Caco-2 (cell line): ENCODE measurements at regions not wholly inside any gene's neighbourhood (a gene's known extent, or its start where the extent isn't known, plus 50 kb on each side); places are given as distances from the start of the nearest gene placed in this dataset.
A peak's percentile ranks its signal among the peaks of the same experiment; 100 is the strongest.

ENCODE experiments used
- BruUV-seq: library from RNA; stranded (reverse); fragments of 400-500 nt; replicated peaks from 2 replicates; lab custom pipeline; 2021; lab: Mats Ljungman, UMichigan
- CTCF ChIA-PET: fragments of 300-600 bp; sonication (Branson Sonifier 250); formaldehyde crosslinking; loops from one replicate; lab custom pipeline; 2022; ENCODE audit warnings: antibody characterized with exemption; lab: Charles Lee
- POLR2A ChIA-PET: fragments of 300-600 bp; sonication (Branson Sonifier 250); formaldehyde crosslinking; loops from one replicate; lab custom pipeline; 2022; ENCODE audit warnings: antibody characterized with exemption; lab: Charles Lee
- DNase-seq, 2 experiments: peaks; one replicate each; pipeline versions ENCODE4 v3.0.0 to v3.0.0-alpha.2; 2020 to 2022
- H3K27me3 ChIP-seq: replicated peaks from 2 replicates; pipeline ENCODE4 v1.6.0; 2011; ENCODE audit warnings: low read length; ENCODE audit not compliant: control insufficient read depth, insufficient read depth
- H3K36me3 ChIP-seq: 2 replicates; pipeline ENCODE4 v1.5.1; 2011; ENCODE audit warnings: low read length; ENCODE audit not compliant: control insufficient read depth, insufficient read depth
- H3K4me1 ChIP-seq: fragments of 250-450 bp; sonication (Bioruptor Pico); 2 replicates; pipeline ENCODE4 v1.5.1; 2020; ENCODE audit warnings: mild to moderate bottlenecking
- H3K4me3 ChIP-seq: 2 replicates; pipeline ENCODE4 v1.5.1; 2011; ENCODE audit warnings: low read depth, mild to moderate bottlenecking, control low read depth, low read length
- H3K9me3 ChIP-seq: fragments of 250-450 bp; sonication (Bioruptor Pico); 2 replicates; pipeline ENCODE4 v1.5.1; 2020; ENCODE audit warnings: mild to moderate bottlenecking, moderate library complexity
- H3K27ac Mint-ChIP-seq: one replicate; pipeline ENCODE4 v1.8.0; 2022; ENCODE audit warnings: mixed read lengths; ENCODE audit not compliant: unreplicated experiment
- H3K27me3 Mint-ChIP-seq: one replicate; pipeline ENCODE4 v1.8.0; 2022; ENCODE audit warnings: mixed read lengths; ENCODE audit not compliant: insufficient read depth, unreplicated experiment
- H3K36me3 Mint-ChIP-seq: one replicate; pipeline ENCODE4 v1.8.0; 2022; ENCODE audit warnings: mild to moderate bottlenecking, mixed read lengths; ENCODE audit not compliant: insufficient read depth, unreplicated experiment
- H3K4me1 Mint-ChIP-seq: one replicate; pipeline ENCODE4 v1.8.0; 2022; ENCODE audit warnings: low read depth, mixed read lengths; ENCODE audit not compliant: unreplicated experiment
- H3K4me3 Mint-ChIP-seq: one replicate; pipeline ENCODE4 v1.8.0; 2022; ENCODE audit warnings: mild to moderate bottlenecking, moderate library complexity, mixed read lengths; ENCODE audit not compliant: unreplicated experiment
- H3K9me3 Mint-ChIP-seq: one replicate; pipeline ENCODE4 v1.8.0; 2022; ENCODE audit warnings: mixed read lengths; ENCODE audit not compliant: unreplicated experiment
- intact Hi-C: fragments of 100-400 bp; cut with micrococcal nuclease; formaldehyde crosslinking; loops from one replicate; pipeline ENCODE4 v1.10.0; 2022; ENCODE audit not compliant: unreplicated experiment
- TF ChIP-seq, protein P1 (sequence below), 2 experiments: fragments of 200-600 bp in 1 of 2; IDR thresholded peaks; 1 replicate in 1 of 2; 2 replicates in 1 of 2; pipeline versions ENCODE4 v1.5.1 to v1.8.0; 2011 to 2022; ENCODE audit warnings: antibody characterized with exemption in 1 of 2, control low read depth in 1 of 2, inconsistent platforms in 1 of 2, low read depth in 1 of 2, low read length in 1 of 2, mild to moderate bottlenecking in 1 of 2, moderate library complexity in 1 of 2; ENCODE audit not compliant: insufficient read depth in 1 of 2, severe bottlenecking in 1 of 2, unreplicated experiment in 1 of 2

DNA sequence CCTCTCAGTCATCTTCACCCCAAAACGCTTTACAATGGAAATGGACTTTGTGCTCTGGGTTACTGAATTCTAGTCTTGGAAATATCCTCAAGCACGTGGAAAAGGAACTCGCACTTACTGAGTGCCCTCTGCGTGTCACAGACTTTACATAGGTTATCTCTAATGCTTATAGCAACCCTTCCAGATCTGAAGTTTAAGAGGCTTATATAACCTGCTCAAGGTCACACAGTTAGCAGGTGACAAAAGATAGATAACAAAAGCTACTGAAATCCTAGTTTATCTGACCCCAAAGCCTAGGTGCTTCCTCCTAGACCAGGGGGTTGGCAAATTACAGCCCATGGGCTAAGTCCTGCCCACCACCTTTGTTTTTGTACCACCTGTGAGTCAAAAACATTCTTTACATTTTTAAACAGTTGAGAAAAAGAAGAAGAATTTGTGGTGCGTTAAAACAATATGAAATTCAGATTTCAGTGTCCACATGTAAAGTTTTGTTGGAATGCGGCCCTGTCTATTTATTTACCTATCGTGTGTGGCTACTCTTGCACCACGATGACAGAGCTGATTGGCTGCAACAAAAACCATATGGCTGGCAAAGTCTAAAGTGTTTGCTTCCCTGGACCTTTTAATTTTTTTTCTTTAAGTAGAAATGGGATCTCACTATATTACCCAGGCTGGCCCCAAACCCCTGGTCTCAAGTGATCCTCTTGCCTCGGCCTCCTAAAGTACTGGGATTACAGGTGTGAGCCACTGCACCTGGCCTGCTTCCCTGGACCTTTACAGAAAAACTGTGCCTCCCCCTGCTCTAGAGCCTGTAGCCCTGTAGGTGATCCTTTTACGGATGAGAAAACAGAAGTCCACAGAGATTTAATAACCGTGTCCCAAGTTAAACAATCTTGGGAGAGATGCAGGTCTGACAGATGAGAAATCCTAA is 110.2 kb upstream of the RREB1 start:
- TF ChIP-seq, protein P1, sequence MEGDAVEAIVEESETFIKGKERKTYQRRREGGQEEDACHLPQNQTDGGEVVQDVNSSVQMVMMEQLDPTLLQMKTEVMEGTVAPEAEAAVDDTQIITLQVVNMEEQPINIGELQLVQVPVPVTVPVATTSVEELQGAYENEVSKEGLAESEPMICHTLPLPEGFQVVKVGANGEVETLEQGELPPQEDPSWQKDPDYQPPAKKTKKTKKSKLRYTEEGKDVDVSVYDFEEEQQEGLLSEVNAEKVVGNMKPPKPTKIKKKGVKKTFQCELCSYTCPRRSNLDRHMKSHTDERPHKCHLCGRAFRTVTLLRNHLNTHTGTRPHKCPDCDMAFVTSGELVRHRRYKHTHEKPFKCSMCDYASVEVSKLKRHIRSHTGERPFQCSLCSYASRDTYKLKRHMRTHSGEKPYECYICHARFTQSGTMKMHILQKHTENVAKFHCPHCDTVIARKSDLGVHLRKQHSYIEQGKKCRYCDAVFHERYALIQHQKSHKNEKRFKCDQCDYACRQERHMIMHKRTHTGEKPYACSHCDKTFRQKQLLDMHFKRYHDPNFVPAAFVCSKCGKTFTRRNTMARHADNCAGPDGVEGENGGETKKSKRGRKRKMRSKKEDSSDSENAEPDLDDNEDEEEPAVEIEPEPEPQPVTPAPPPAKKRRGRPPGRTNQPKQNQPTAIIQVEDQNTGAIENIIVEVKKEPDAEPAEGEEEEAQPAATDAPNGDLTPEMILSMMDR (IDR thresholded peaks at IDR 0.05; ENCODE audit: insufficient read depth in 1 of 2, low read depth in 1 of 2, low read length in 1 of 2, severe bottlenecking in 1 of 2, unreplicated experiment in 1 of 2): no peak
- CTCF ChIA-PET: interaction anchor here (0.6 kb wide), 1 partner anchor 32 kb away, joined by 3 read pairs; no protein-coding TSS in a partner anchor
- POLR2A ChIA-PET: no interaction called here

DNA sequence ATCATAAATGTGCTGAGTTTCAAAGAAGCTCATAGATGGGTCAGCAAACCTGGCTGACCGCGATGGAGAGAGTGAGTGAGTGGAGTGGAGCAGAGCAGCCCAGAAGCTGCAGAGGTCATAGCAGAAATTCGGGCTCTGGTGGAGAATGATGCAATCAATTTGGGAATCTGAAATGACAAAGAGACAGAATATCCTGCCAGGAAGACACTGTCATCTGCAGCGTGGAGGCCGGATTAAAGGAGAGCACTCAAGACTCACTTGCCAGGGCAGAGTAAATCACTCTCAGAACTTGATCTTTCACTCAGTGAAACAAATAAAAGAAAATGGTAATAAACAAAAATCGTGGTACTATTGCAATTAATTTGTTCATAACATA is 109.6 kb upstream of the RREB1 start:
- Histone ChIP-seq H3K4me3 (no peak overlapping the region), H3K36me3 (no peaks in the 10 kb centered on the region), H3K27me3 (no peaks in the 10 kb centered on the region), H3K9me3 (no peaks in the 10 kb centered on the region), H3K4me1 (peaks cover 13% of the 10 kb centered on the region)
- TF ChIP-seq, protein P1 (IDR thresholded peaks at IDR 0.05; ENCODE audit: insufficient read depth in 1 of 2, low read depth in 1 of 2, low read length in 1 of 2, severe bottlenecking in 1 of 2, unreplicated experiment in 1 of 2): no peak
- Mint-ChIP-seq H3K4me3 (no peak overlapping the region), H3K4me1 (no peaks in the 10 kb centered on the region), H3K36me3 (no peaks in the 10 kb centered on the region), H3K27ac (no peak overlapping the region), H3K27me3 (no peaks in the 10 kb centered on the region), H3K9me3 (no peaks in the 10 kb centered on the region)
- intact Hi-C loops: no loop called here
- ChIA-PET POLR2A (no interaction called here), CTCF (no interaction called here)
- no peak for DNase-seq
- no TSS peak for BruUV-seq

More for the DNA sequence above, 110.2 kb upstream of the RREB1 start:
- no peak overlapping the region for H3K4me3 Mint-ChIP-seq
- no peaks in the 10 kb centered on the region for H3K4me1 Mint-ChIP-seq
- Histone ChIP-seq H3K4me1 (peaks cover 13% of the 10 kb centered on the region), H3K36me3 (no peaks in the 10 kb centered on the region), H3K9me3 (no peaks in the 10 kb centered on the region), H3K27me3 (no peaks in the 10 kb centered on the region), H3K4me3 (no peak overlapping the region)
- no peaks in the 10 kb centered on the region for H3K36me3 Mint-ChIP-seq
- DNase-seq: peak in 1 of 2 experiments; percentile 9
- H3K27me3 Mint-ChIP-seq: no peaks in the 10 kb centered on the region
- no peaks in the 10 kb centered on the region for H3K9me3 Mint-ChIP-seq
- no peak overlapping the region for H3K27ac Mint-ChIP-seq
- intact Hi-C loops: no loop called here
- no TSS peak for BruUV-seq

DNA sequence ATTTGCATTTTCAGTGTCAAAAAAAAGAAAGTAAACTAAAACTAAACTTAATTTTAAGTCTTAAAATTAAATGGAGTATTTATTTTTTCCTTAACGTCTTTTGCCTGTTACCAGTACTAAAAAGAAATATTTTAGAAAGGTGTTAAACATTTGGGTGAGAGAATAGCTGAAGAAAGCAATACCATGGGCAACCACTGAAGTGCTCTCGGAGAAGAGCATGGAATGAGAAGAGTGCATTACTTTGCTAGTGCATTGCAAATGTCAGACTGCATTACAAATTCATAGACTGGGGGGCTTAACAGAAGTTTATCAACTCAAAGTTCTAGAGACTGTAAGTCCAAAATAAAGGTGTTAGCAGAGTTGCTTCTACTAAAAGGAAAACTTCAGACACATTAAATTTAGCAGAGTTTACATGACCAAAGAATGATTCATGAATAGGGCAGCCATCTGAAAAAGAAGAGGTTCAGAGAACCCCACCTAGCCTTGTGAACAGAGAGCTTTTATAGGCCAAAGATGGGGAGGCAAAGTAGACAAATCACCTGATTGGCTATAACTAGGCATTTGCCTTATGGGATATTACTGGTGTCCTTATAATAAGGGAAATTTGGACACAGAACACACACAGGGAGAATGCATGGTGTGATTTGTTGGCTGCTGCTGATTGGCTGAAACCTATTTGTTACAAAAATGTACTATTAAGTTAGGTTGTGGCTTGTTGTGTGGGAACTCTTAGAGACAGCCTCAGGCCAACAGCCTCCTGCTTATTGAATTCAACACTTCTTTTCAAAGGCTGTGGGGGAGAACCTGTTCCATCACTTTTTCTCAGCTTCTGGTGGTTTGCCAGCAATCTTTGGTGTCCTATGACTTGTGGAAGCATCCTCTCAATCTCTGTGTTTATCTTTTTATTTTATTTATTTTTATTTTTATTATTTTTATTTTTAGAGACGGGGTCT is 106.7 kb upstream of the RREB1 start:
- Mint-ChIP-seq H3K4me1 (no peaks in the 10 kb centered on the region), H3K36me3 (no peaks in the 10 kb centered on the region), H3K27ac (no peak overlapping the region), H3K27me3 (no peaks in the 10 kb centered on the region), H3K9me3 (no peaks in the 10 kb centered on the region), H3K4me3 (no peak overlapping the region)
- Histone ChIP-seq H3K4me3 (no peak overlapping the region), H3K9me3 (no peaks in the 10 kb centered on the region), H3K36me3 (no peaks in the 10 kb centered on the region), H3K4me1 (peaks cover 13% of the 10 kb centered on the region), H3K27me3 (no peaks in the 10 kb centered on the region)
- TF ChIP-seq, protein P1 (IDR thresholded peaks at IDR 0.05; ENCODE audit: insufficient read depth in 1 of 2, low read depth in 1 of 2, low read length in 1 of 2, severe bottlenecking in 1 of 2, unreplicated experiment in 1 of 2): no peak
- ChIA-PET CTCF (no interaction called here), POLR2A (no interaction called here)
- BruUV-seq: no TSS peak
- no peak for DNase-seq
- intact Hi-C loops: no loop called here
